HG02571 (cell line): ENCODE measurements at regions not wholly inside any gene's neighbourhood (a gene's known extent, or its start where the extent isn't known, plus 50 kb on each side); places are given as distances from the start of the nearest gene placed in this dataset.
"Not testable (repeated sequence)": the region's sequence is repeated elsewhere in the genome, so short reads cannot be mapped to it uniquely, and the experiment has no call there.

Experiments
- ATAC-seq: cut with Tn5 transposase; IDR thresholded peaks from one replicate; pipeline ENCODE4 v1.9.1; 2021; ENCODE audit warnings: mild to moderate bottlenecking, moderate library complexity; ENCODE audit not compliant: unreplicated experiment

DNA sequence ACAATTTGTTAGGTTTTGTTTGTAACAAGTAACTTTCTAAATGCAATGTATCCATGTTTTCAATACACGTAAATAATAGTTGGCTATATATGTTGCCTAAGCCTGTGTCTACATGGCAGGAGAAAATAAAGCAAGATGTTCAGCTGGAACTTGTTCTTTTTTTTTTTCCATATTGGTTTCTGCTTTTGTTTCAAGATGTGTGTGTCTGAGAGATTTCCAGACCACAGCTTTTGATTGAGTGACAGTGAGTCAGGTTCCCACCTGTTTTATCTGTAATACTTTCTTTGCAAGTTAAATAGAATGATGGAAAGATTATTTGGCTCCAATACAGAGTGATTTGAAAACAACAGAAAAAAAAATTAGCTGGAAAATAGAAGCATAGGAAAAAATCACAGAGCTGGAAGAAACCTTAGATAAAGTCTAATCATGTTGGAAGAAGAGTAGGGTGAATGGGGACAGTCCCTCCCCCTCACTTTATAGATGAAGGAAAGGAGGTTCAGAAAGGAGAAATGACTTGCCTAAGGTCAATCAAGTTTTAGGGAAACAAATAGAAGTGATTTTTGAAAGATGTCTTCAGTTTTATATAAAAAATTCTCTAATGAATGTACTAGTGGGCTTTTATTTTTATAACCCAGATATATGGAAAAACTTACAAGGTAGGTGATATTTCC, 150.9 kb upstream of the STMND1 start:
- ATAC-seq, result no peak

DNA sequence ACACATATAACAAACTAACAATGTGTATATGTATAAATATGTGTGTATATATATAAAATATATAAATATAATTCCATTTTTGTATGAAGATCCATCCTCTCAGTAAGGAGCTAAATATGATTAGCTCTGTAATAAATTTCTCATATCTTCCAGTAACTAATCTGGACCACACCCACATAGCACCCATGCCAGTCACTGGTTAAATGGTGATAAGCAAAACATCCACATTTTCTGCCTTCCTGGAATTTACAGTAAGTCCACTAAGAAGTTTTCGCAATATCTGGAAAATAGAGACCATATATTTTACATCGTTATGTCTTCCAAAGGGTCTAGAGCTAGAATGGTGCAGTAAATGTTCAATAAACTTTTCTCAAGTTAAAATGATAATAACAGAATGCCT, 151.5 kb upstream of the STMND1 start:
- ATAC-seq, result no peak

DNA sequence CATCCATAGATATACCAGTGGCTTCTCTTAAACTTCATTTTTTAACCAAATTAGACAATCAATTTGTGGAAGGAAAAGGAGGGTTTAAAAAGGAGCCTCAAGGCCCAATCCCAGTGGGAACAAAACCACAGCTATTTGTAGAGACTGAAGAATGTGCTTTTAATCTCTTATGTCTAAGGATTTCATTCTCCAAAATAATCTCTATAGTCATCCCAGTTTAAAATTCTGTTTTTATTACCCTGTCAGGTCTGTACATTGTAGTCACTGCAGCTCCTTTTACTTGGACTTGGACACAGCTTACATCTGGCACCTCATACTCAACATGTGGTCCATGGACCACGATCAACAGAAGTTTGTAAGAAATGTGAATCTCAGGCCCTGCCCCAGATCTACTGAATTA, 152.1 kb upstream of the STMND1 start:
- no peak for ATAC-seq

DNA sequence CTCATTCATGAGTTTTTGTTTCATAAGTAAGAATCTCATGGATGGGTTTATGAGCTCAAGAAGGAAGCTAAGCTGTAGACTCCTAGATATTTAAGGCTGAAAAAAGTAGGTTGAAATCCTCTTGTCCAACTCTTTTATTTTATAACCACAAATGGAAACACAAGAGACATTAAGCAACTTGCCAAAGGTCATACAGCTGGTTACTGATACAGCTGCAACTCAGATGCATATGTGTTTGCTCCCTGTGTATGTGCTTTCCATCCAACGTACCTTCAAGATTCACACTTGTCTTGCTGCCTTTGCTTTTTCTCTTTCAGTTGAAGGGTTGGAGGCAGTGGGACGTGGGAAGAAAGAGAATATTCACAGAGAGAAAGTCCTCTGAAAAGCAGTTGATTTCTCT, 153.5 kb upstream of the STMND1 start:
- no peak for ATAC-seq

DNA sequence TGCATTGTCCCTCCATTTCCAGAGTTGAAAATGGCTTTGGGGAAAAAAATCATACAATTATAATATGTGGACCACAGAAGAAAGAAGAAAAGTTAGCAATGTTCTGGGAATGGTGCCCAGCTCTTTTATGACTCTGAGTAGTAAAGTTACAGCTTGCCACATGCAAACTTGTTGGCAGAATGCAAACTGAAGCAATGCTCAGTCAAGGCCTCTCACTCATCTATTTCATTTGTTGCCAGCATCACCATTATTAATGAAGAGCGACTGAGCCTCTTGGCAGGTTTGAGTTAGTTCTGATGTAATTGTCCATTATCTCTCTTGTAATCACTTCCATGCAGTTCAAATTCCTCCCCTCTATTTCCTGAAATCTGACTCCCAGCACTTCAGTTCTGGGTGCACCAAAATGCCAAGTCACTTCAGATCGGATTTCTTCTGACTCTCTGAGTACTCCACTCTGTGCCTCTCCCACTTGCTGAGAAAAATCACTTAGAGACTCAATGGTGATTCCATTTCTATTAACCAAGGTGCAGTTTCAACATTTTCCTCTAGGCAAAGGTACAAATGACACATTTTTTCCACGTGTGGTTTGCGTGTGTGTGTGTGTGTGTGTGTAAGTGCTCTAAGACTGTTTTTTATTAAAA, 154.4 kb upstream of the STMND1 start:
- no peak for ATAC-seq

DNA sequence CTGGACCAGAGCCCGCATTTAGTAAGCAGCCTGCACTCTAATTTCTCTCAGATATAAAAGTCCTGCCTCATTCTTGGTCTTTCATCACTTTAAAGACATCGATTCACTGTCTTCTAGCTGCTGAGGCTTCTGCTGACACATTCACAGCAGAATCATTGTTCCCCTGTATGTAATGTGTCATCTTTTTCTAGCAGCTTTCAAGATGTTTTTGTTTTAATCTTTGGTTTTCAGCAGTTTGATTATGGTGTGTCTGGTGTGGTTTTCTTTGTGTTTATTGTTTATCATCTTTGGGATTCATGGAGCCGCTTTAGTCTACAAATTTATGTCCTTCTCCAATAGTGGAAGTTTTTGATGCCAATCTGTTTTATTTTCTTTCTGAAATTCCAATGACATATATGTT, 157.3 kb upstream of the STMND1 start:
- ATAC-seq, result no peak

DNA sequence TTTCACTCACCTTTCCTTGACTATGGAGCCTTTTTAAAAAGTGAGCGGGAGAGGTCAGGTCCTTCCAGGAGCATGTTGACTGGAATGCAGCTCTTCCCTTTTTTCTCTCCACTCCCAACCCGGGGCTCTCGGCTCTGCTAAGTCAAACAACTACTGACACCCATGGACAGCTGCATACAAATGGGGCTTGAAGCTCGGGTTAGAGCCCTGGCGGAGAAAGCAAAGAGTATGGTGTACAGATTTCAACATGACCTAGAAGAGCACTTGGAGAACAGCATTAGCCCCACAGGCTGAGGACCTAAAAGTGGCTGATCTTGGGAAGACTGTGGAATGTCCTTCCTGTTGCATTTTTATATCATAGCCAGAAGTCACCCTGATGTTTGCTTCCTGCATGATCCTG, 162.0 kb upstream of the STMND1 start:
- ATAC-seq, result no peak

DNA sequence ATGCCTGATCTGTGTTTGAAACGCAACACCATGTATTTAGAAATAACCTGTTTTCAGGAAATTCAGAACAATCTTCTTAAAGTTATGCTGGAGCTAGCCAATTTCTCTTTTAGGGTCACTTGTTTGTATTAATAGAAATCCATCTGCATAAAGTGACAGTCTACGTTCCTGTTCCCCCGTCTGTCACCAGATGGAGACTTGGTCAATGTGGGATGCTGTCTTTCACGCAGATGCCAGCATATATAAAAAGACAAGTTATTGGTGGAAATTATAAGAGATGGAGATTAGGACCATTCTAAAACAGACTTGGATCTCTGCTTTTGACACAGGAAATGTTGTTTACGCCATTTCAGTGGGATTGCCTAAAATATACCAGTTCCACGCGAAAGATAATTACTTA, 162.5 kb upstream of the STMND1 start:
- ATAC-seq, result no peak

DNA sequence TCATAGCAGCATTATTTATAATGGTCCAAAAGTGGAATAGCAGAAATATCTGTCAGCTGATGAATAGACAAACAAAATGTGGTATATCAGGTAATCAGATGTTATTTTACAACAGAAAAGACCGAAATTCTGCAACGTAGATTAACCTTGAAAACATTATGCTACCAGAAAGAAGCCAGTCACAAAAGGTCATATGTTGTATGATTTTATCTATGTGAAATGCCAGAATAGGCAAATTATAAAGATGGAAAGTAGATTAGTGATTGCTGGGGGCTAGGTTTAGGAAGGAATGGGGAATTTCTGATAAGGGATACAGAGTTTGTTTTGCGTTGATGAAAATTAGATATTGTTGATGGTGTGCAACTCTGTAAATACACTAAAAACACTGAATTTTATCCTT, 165.0 kb upstream of the STMND1 start:
- ATAC-seq, result no peak

DNA sequence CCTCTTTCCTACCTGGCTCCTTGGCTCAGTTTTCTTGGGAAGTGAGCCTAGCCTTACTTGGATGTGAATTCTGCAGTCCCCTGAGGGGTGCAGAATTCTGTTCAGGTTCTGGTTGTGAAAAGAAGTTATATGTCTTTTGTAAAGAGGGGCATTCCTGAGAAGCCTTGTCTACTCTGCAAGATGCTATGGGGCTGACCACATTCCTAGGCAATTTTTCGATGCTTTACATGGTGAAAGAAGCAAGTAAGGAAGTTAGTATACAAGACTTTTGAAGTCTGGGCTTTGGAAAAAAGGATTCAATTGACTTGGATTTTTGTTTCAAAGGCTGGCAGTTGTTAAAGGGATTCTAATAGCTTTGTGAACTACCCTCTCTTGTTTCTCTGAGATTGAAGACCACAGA, 167.9 kb upstream of the STMND1 start:
- ATAC-seq, result no peak

DNA sequence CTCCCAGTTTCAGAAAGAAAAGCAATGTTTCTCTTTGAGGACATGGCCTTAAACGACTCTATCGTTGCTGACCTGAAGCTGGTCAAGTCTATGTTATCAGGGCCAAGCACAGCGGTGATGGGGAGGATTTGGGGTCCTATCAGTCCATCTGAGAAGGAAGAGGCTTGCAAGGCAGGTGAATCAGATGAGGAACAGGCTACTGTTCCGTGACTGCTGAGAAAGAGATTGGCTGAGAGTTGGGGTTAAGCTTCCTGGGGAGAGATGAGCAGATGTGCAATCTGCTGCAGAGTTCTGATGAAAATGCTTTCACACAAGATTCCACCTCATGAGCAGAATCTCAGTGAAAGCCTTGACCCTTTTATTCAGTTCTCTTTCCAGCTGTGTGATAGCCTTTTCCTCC, 168.3 kb upstream of the STMND1 start:
- no peak for ATAC-seq

DNA sequence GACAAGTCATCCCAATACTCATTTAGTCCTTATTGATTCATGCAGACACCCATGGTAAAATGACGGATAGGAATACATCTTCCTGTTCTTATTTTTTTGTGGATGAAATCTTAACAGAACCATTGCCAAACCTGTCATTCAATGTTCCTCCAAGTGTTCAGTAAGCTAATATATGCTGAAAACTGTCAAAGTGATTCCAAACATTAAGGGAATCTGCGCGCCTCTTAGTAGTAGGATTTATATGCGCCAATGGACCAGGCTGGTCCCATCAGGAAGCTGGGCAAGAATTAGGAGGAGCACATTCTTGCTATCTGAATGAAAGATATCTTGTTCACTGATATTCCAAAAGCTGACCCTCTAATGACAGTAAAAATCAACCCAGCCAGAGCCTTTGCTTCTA, 168.9 kb upstream of the STMND1 start:
- no peak for ATAC-seq

DNA sequence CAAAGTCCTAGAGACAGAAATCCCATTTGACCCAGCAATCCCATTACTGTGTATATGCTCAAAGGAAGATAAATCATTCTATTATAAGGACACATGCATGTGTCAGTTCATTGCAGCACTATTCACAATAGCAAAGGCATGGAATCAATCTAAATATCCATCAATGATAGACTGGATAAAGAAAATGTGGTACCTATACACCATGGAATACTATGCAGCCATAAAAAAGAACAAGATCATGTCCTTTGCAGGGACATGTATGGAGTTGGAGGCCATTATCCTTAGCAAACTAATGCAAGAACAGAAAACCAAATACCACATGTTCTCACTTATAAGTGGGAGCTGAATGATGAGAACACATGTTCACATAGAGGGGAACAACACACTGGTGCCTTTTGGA, 169.8 kb upstream of the ATXN1 start:
- not testable (repeated sequence) for ATAC-seq

DNA sequence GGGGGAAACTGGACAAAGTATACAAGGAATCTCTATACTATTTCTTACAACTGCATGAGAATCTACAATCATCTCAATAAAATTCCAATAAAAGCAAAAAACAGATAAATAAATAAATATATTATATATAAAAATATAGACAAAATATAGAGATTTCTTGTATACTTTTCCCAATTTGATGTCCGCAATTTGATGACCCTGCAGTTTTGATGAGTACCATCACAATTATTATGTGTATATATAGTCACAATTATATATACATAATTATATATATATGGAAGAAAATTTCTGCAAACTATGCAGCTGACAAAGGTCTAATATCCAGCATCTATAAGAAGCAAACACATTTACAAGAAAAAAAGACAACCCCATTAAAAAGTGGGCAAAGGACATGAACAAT, 169.2 kb upstream of the ATXN1 start:
- ATAC-seq, result no peak

DNA sequence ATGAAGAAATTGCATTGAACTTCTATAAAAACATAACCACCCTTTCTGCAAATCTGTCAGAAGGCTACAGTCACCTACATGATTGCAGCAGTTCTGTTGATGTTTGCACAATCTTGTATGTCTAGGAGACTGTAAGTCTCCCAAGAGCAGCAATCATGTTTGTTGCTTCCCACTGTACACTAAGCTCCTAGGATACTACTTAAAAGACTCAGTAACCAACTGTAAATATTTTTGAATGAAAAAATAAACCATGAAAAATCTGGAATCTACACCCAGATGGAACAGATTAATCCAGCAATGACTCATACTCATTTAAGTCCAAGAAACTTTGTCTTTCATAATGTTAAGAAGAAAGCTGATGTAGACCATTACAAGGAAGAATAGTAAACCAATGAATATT, 168.5 kb upstream of the ATXN1 start:
- no peak for ATAC-seq

DNA sequence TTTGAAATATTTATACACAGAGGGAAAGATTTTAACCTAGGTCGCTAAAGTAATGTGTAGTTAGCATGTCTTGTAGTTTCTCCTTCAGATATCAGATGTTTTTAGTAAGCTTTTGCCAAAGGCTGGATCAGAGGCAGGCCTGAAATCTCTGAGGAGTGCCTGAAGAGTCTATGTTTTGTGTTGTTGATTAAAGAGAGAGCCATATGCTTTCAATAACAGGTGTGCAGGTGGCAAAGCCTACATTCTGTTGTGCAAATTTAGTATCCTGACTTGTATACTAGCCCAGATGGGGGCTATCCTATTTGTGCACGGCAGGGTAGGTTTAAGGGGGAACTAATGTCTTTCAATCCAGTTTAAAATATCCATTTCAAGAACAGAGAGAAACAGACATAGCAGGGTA, 167.1 kb upstream of the ATXN1 start:
- no peak for ATAC-seq

DNA sequence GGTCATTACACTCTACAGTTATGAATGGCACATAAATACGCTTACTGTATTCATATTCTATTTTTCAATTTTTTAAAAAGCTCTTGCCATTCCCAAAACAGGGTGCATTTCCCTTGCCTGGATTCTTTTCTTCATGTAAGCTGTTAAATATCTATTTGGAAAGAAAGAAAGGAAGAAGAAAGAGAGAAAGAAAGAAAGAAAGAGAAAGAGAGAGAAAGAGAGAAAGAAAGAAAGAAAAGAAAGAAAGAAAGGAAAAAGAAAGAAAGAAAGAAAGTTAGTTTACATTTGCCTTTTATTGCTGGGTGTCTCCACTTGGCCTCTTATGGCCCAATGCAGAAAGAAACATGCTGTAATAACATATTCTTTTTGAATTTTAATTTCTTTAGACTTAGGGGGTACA, 165.9 kb upstream of the ATXN1 start:
- no peak for ATAC-seq

DNA sequence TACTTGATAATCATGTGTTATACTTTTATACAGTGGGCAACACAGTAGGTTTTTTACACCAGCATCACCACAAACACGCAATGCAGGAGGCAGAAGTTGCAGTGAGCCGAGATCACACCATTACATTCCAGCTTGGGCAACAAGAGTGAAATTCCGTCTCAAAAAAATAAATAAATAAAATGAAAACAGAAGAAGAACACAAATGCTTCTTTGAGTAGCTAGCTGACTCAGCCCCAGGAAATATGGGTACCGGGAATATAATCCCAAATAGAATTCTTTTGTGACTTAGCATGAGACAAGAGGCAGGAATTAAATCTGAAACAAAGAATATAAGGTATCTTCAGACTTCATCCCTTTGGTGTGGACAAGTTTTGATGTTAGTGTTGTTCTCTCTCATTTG, 164.2 kb upstream of the ATXN1 start:
- ATAC-seq, result no peak

DNA sequence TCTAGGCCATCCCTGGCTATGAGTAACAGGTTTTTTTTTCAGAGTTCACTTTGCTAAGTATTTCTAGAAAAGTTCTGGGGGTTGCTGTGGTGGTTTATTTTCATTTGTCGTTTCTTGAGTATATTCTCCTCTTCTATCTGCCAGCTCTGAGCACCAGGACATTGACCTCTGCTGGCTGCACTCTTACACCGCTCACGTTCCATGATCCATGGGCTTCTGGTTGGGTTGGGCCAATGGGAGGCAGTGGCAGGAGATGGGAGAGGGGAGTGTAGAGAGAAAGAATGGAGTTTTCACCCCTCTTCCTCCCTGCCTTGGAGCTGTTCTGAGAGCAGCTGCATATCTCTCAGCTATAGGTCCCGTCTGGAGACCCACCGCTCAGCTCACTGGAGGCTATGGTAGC, 161.0 kb upstream of the ATXN1 start:
- ATAC-seq, result no peak

DNA sequence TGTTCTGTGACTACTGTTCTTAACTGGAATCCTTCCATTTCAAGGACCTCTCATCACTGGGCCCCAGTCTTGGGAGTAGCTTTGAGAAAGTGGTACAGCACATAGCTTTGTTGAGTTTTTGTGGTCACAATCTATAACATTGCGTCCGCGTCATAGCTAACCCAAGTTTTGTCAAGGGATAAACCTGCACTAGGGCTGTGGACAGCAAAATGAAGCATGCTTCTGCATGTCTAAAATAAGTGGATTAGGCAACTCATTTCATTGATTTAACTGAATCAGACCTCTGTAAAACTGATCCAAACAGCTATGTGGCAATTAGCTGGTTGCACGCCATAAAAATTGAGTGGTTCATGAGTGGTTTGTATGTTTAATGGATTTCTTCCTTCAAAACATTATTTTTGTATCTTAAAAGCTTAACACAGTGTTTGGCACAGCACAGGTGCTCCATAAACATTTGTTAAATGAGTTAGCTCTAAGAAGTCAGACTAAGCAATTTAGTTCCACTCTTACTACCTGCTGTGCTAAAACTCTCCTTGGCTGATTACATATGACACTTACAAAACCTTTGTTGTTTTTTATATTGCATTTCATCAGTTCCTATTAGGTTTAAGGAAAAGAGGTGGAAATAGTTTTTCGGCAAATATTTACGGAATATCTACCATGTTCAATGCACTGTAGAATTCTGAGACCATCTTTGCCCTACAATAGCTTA, 160.3 kb upstream of the ATXN1 start:
- no peak for ATAC-seq

DNA sequence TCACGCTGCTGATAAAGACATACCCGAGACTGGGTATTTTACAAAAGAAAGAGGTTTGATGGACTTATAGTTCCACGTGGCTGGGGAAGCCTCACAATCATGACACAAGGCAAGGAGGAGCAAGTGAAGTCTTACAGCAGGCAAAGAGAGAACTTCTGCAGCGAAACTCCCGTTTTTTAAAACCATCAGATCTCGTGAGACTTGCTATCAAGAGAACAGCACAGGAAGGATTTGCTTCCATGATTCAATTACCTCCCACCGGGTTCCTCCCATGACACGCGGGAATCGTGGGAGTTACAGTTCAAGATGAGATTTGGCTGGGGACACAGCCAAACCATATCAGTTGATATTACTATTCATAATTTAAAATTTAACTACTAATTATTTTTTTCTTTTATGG, 157.3 kb upstream of the ATXN1 start:
- ATAC-seq, result no peak

DNA sequence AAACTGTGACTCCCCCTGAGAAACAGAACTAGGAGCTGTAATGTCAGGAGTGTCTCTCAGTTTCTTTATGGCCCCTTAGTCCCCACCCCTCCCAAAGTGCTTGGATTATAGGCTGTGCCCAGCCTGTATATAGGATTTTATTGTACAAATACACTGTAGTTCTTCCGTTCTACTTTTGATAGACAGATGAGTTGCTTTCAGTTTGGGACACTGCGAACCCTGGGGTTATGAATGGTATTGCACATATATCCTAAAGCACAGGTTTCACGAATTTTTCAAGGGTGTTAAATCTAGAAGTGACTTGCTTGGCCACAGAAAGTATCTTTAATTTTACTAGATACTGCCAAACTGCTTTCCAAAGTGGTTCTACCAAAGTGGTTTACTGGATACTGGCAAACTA, 152.9 kb upstream of the ATXN1 start:
- no peak for ATAC-seq

DNA sequence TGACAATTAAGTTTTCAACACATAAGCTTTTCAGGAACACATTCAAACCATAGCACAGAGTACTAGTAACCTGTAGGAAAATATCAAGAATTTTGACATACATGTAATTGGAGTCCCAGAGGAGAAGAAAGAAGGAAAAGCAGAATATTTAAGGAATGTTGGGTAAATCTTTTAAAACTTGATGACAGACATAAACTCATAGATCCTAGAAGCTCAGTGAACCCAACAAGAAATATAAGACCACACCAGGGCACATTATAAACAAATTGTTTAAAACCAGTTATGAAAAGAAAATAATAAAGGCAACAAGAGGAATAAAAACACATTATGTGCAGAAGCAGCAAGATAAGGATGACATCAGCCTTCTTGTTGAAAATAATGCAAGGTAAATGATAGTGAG, 151.5 kb upstream of the ATXN1 start:
- no peak for ATAC-seq
